Stimulated activated naive CD8-positive, alpha-beta T cell treated with anti-CD3 and anti-CD28 coated beads, Interleukin-15, Interleukin-2, amounts not matched to agents 100 ng/mL and 50 ng/mL, for 24 hours (primary cell): ENCODE measurements at regions not wholly inside any gene's neighbourhood (a gene's known extent, or its start where the extent isn't known, plus 50 kb on each side); places are given as distances from the start of the nearest gene placed in this dataset.
A peak's percentile ranks its signal among the peaks of the same experiment; 100 is the strongest.
"Not testable (repeated sequence)": the region's sequence is repeated elsewhere in the genome, so short reads cannot be mapped to it uniquely, and the experiment has no call there.

ENCODE experiments used
- H3K27ac Mint-ChIP-seq: one replicate; pipeline ENCODE4 v1.8.0; 2021; ENCODE audit warnings: mild to moderate bottlenecking, mixed read lengths
- H3K27me3 Mint-ChIP-seq: one replicate; pipeline ENCODE4 v1.8.0; 2021; ENCODE audit warnings: mixed read lengths
- H3K36me3 Mint-ChIP-seq: one replicate; pipeline ENCODE4 v1.8.0; 2021; ENCODE audit warnings: low read depth, mixed read lengths
- H3K4me1 Mint-ChIP-seq: one replicate; pipeline ENCODE4 v1.8.0; 2021; ENCODE audit warnings: low read depth, mixed read lengths
- H3K4me3 Mint-ChIP-seq: one replicate; pipeline ENCODE4 v1.8.0; 2021; ENCODE audit warnings: mild to moderate bottlenecking, mixed read lengths
- H3K9me3 Mint-ChIP-seq: one replicate; pipeline ENCODE4 v1.8.0; 2021; ENCODE audit warnings: mixed read lengths

DNA sequence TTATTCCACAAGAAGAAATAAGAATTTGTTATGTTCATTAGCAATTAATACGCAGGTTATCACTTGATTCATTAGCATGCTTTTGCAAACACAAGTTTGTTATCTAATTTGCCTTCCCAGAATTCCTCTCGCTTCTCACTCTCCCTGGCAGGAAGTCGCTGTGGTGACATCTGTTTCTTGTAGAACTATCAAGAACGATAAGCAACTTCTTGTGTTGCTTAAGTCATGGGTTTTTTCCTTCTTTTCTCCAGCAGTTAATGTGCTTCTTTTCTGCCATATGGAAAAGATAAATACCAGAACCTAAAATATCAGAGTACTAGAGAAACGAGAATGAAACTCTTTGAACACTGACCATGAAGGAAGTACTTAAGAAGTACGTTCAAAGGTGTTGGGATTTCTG is 99.8 kb upstream of the CHMP2B start:
- H3K4me3 Mint-ChIP-seq, result no peak overlapping the region
- H3K36me3 Mint-ChIP-seq, result no peaks in the 10 kb centered on the region
- no peaks in the 10 kb centered on the region for H3K27me3 Mint-ChIP-seq
- H3K27ac Mint-ChIP-seq, result no peak overlapping the region
- H3K4me1 Mint-ChIP-seq, result no peaks in the 10 kb centered on the region
- H3K9me3 Mint-ChIP-seq, result no peaks in the 10 kb centered on the region

DNA sequence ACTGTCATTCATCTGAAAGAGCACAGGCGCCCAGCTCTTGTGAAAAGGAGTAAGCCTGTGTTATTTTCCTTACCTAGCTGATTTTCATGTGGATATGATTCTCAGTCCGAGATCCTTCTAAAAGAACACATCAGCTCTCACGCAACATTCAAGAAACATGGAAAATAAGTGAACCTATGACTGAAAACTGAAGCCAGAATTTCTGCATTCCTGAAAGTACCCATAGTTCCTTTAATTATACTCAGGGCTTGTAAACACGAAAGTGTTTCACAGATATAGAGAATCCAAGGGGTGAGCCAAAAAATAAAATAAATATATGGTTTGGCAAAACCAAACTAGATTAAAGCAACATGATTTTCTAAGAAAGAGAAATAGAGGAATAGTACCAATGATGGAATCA is 100.8 kb upstream of the CHMP2B start:
- no peaks in the 10 kb centered on the region for H3K36me3 Mint-ChIP-seq
- H3K9me3 Mint-ChIP-seq, result no peaks in the 10 kb centered on the region
- H3K27me3 Mint-ChIP-seq, result no peaks in the 10 kb centered on the region
- H3K4me3 Mint-ChIP-seq, result no peak overlapping the region
- H3K27ac Mint-ChIP-seq, result no peak overlapping the region
- no peaks in the 10 kb centered on the region for H3K4me1 Mint-ChIP-seq

DNA sequence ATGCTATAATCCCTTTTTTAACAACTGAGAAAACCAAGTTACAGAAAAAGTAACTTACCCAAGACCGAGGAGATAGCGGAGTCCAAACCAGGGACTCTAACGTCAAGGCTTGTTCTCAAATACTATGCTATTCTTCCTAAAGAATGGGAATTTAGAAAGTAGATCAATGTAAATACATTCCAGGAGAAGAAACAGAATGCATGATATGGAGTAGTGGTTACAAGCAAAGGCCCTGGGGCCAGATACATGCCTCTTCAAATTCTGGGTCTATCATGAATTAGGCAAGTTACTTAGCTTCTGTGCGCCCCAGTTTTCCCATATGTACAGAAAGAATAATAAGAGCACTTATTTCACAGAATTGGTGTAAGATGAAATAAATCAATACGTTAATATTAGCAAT is 102.0 kb upstream of the CHMP2B start:
- no peaks in the 10 kb centered on the region for H3K36me3 Mint-ChIP-seq
- no peaks in the 10 kb centered on the region for H3K4me1 Mint-ChIP-seq
- no peak overlapping the region for H3K27ac Mint-ChIP-seq
- H3K27me3 Mint-ChIP-seq, result no peaks in the 10 kb centered on the region
- H3K4me3 Mint-ChIP-seq, result no peak overlapping the region
- H3K9me3 Mint-ChIP-seq, result no peaks in the 10 kb centered on the region

DNA sequence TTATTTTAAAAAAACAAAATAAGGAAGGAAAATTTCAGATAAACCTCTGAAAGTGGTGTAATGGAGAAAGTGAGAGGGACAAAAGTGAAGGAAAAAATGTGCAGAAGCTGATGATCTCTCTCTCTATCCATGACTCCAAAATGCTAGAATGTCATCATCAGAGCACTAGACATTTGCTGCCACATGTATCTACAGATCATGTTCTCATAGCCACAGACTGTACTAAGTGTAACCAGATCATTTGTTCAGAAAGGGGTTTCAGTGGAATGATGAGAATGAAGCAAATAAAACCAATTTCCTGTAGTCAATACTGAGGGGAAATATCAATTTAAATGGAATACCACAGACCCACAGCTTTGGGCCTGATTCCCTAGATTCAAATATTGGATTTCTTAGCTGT is 104.3 kb upstream of the CHMP2B start:
- Mint-ChIP-seq H3K27me3 (no peaks in the 10 kb centered on the region), H3K27ac (no peak overlapping the region), H3K4me1 (no peaks in the 10 kb centered on the region), H3K4me3 (no peak overlapping the region), H3K9me3 (no peaks in the 10 kb centered on the region), H3K36me3 (no peaks in the 10 kb centered on the region)

DNA sequence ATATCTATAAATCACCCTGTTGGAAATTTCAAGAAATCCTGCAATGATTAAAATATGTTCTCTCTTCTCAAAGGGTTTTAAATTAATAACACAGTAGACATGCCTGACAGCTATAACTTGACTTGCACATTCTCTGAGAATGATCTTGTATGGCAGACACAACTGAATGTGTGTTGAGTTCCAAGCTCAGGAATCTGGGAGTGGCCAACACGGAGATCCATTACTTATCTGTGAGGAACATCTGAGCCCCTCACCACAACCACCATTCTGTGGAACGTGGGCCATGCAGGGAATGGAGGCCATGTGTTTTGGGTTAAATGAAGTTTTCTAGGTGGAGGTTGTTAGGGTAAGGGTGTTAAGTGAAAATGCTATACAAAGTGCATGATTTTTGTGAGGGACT is 105.3 kb upstream of the CHMP2B start:
- Mint-ChIP-seq H3K4me3 (no peak overlapping the region), H3K27me3 (no peaks in the 10 kb centered on the region), H3K9me3 (no peaks in the 10 kb centered on the region), H3K4me1 (no peaks in the 10 kb centered on the region), H3K36me3 (no peaks in the 10 kb centered on the region), H3K27ac (no peak overlapping the region)

DNA sequence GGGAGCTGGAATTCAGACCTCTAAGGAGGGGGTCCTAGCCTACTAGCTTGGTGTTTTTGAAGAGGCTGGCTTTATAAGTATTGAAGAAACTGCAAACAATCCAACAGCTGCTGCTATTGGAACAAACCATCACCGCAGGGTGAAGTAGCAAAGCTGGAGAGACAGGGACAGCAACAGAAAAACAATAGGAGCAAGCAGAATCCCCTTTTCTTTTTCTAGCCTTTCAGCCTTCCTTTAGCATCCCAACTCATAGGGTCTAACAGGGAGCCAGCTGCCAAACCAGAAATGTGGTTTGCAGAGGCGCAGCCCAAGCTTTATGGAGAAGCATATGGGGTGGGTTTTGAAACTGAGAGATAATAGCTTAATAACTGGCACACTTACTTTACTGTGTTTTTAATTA is 106.2 kb upstream of the CHMP2B start:
- no peaks in the 10 kb centered on the region for H3K27me3 Mint-ChIP-seq
- H3K4me3 Mint-ChIP-seq, result no peak overlapping the region
- no peaks in the 10 kb centered on the region for H3K36me3 Mint-ChIP-seq
- no peak overlapping the region for H3K27ac Mint-ChIP-seq
- H3K9me3 Mint-ChIP-seq, result no peaks in the 10 kb centered on the region
- H3K4me1 Mint-ChIP-seq, result no peaks in the 10 kb centered on the region

DNA sequence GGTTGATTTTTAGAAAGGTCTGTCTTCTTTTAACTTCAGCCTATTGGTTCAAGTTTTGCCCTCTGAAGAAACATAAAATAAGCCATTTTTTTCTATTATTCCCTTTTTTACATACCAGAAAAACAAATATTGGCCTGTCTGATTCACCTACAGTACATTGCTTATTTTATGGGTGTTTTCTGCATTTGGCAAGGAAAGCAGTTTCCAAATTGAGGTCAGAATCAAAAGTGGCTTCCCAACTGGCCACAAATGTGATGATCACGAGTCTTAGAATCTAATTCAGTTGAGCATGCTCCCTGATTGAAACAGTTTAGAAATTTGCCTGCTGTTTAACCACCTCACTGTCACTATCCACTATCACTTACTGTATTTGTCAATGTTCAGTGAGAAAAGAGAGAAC is 106.9 kb upstream of the CHMP2B start:
- H3K9me3 Mint-ChIP-seq, result no peaks in the 10 kb centered on the region
- no peaks in the 10 kb centered on the region for H3K36me3 Mint-ChIP-seq
- no peak overlapping the region for H3K27ac Mint-ChIP-seq
- H3K27me3 Mint-ChIP-seq, result no peaks in the 10 kb centered on the region
- H3K4me1 Mint-ChIP-seq, result no peaks in the 10 kb centered on the region
- H3K4me3 Mint-ChIP-seq, result no peak overlapping the region

DNA sequence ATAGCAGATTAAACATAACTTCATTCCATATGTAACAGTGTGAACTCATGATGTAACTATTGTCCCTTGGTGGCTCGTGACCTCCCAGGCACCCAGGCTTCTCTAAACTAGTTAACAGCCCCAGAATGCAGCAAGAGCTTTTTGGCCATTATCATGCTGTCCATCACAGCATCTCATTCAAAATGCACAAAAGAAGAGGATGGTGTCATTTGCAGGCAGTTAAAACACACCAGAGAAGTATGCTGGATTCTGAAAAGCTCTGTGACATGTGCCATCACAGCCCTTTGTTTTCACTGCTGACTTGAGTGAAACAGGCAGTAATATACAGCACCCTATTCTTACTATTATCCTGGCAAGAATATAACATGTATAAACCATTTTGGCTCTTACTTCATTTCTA is 117.6 kb upstream of the CHMP2B start:
- Mint-ChIP-seq H3K36me3 (no peaks in the 10 kb centered on the region), H3K4me1 (no peaks in the 10 kb centered on the region), H3K9me3 (peaks cover 10% of the 10 kb centered on the region), H3K4me3 (no peak overlapping the region), H3K27me3 (no peaks in the 10 kb centered on the region), H3K27ac (no peak overlapping the region)

DNA sequence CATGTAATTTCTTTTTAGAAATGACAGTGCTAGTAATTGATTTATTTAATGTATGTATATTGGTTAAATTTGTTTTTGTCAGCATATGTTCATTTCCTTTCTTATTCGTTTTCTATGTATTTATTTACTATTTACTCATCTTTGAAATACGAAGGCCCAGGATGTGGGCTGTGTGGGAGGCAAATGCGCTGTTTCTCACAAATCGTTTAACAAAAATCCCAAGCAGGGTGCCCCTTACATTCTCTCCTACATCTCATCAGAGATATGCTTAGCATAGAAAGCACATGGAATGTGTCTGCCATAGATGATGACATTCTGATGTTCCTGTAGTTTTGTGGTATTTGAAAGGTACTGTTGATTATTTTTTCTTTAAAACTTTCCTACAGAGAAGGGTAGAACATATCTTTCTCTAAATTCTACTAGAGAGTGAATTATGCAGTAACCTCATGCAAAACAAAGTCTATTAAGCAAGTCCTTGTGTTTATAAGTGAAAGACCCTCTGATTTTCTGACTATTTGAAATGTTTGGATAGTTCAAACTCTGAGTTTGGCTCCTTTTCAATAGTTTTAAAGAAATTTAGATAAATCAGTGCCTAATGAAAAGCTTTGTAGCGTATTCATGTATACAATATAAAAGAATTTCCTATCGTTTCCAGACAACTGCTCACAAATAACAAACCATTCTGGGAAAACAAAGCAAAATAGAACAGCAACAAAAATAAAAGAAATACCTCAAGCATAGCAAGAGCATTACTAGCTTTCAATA is 111.1 kb upstream of the VGLL3 start:
- H3K4me3 Mint-ChIP-seq, result no peak overlapping the region
- no peaks in the 10 kb centered on the region for H3K27me3 Mint-ChIP-seq
- H3K27ac Mint-ChIP-seq, result no peak overlapping the region
- H3K4me1 Mint-ChIP-seq, result no peaks in the 10 kb centered on the region
- H3K36me3 Mint-ChIP-seq, result no peaks in the 10 kb centered on the region
- H3K9me3 Mint-ChIP-seq, result peaks cover 13% of the 10 kb centered on the region

DNA sequence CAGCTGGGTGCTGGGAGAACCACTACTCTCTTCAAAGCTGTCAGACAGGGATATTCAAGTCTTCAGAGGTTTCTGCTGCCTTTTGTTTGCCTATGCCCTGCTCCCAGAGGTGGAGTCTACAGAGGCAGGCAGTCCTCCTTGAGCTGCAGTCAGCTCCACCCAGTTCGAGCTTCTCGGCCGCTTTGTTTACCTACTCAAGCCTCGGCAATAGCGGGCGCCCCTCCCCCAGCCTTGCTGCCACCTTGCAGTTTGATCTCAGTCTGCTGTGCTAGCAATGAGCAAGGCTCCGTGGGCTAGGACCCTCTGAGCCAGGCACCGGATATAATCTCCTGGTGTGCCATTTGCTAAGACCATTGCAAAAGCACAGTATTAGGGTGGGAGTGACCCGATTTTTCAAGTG is 106.8 kb upstream of the VGLL3 start:
- not testable (repeated sequence) for H3K9me3 Mint-ChIP-seq, H3K27me3 Mint-ChIP-seq, H3K27ac Mint-ChIP-seq, H3K4me3 Mint-ChIP-seq, H3K4me1 Mint-ChIP-seq, H3K36me3 Mint-ChIP-seq

DNA sequence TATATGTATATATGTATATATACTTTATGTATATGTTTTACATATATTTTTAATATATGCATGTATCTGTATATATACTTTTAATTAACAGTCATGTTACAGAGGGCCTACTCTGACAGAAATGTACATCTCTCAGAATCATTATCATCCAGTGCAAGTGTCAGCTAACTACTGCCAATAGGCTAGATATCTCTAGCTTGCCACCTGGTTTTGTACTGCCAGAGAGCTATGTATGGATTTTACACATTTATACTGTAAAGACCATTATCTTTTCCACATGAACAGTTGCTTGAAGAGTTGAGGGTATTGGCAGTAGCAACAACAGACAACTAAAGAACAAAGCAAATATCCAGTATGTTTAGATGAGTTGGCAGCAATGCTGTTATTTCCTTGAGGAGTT is 99.7 kb upstream of the VGLL3 start:
- Mint-ChIP-seq H3K9me3 (no peaks in the 10 kb centered on the region), H3K27me3 (peaks cover 20% of the 10 kb centered on the region)

DNA sequence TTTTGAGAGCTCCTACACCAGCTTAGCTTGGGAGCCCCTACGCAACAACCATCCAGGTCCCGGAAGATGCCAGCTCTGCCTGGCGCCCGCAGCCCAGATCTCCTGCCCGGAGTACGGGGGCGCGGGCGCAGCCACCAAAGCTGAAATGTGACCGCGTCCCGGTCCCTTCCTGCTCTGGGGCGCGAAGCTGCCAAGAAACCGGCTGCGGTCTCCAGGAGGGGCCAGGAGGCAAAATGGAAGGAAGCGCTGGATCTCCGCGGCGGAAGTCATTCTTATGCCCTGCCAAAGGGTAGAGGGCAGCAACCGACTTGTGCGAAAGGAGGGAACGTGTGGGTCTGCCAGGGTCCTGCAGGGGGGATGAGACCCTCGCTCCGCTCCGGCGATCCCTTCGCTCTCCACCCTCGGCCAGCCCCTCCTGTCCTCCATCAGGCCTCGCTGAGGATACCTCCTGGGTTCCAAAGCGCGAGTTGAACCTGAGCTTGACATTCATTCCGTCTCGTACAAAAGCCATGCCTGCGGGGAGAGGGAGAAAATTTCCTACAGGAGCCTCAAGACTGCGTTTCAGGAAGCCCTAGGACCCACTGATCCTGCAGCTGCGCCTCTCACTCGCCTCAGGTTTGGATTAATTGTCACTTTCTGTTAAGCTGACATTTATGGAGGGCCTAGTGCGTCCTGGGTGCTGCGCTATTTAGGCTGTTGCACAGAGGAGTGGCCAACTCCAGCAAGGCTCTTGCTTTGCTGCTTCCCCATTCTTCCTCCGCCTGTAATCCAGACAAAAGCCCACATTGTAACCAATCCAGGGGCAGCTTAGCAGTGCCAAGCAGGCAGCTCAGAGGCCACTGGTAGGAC is 98.3 kb upstream of the VGLL3 start:
- H3K27ac Mint-ChIP-seq, result no peak overlapping the region
- H3K9me3 Mint-ChIP-seq, result no peaks in the 10 kb centered on the region
- peaks cover 6% of the 10 kb centered on the region for H3K4me1 Mint-ChIP-seq
- no peaks in the 10 kb centered on the region for H3K36me3 Mint-ChIP-seq
- peak overlapping the region; percentile 70 for H3K4me3 Mint-ChIP-seq
- peaks cover 20% of the 10 kb centered on the region for H3K27me3 Mint-ChIP-seq

More for the DNA sequence above, 99.7 kb upstream of the VGLL3 start:
- Mint-ChIP-seq H3K4me1 (peaks cover 6% of the 10 kb centered on the region), H3K36me3 (no peaks in the 10 kb centered on the region), H3K4me3 (no peak overlapping the region), H3K27ac (no peak overlapping the region)

DNA sequence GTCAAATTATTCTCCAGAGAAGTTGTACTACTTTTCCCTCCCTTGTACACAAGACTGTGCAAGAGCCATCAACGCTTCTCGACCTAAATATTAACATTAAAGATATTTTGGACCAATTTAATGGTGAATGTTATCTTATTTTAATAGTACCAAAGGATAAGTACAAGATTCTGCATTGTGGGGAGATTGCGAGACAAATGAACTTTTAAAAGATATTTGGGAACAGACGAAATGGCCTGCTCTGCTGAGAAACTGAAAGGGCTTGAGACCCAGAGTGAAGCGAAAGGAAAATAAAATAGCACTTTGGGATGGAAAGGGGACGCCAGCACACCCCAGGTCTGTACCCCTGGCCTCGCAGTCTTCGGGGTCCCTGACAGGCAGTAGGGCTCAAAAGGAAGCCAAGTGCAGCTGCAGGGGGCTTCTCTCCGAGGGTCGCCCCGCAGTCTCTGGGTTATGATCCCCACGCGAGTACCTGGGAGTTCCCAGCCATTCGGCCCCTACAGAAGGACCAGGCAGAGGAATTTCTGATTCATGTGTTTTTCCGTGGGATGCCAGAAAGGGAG is 97.6 kb upstream of the VGLL3 start:
- H3K36me3 Mint-ChIP-seq, result no peaks in the 10 kb centered on the region
- H3K9me3 Mint-ChIP-seq, result no peaks in the 10 kb centered on the region
- peaks cover 6% of the 10 kb centered on the region for H3K4me1 Mint-ChIP-seq
- no peak overlapping the region for H3K27ac Mint-ChIP-seq
- peaks cover 20% of the 10 kb centered on the region for H3K27me3 Mint-ChIP-seq
- peak overlapping the region; percentile 70 for H3K4me3 Mint-ChIP-seq

DNA sequence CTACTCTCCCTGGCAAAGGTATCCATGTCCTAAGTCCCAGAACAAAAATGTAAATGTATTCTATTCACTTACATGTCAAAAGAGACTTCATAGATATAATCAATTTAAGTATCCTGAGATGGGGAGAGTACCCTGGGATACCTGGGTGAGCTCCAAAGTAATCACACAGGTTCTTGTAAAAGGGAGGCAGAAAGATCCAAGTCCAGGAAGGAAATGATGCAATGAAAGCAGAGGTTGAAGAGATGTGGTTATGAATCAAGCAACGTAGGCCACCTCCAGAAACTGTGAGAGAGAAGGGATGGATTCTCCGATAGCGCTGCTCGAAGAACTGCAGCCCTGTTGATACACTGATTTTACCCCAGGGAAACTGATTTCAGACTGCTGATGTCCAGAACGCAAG is 93.9 kb upstream of the VGLL3 start:
- H3K4me1 Mint-ChIP-seq, result peaks cover 6% of the 10 kb centered on the region
- H3K4me3 Mint-ChIP-seq, result no peak overlapping the region
- H3K9me3 Mint-ChIP-seq, result no peaks in the 10 kb centered on the region
- H3K27me3 Mint-ChIP-seq, result peaks cover 14% of the 10 kb centered on the region
- no peak overlapping the region for H3K27ac Mint-ChIP-seq
- H3K36me3 Mint-ChIP-seq, result no peaks in the 10 kb centered on the region

DNA sequence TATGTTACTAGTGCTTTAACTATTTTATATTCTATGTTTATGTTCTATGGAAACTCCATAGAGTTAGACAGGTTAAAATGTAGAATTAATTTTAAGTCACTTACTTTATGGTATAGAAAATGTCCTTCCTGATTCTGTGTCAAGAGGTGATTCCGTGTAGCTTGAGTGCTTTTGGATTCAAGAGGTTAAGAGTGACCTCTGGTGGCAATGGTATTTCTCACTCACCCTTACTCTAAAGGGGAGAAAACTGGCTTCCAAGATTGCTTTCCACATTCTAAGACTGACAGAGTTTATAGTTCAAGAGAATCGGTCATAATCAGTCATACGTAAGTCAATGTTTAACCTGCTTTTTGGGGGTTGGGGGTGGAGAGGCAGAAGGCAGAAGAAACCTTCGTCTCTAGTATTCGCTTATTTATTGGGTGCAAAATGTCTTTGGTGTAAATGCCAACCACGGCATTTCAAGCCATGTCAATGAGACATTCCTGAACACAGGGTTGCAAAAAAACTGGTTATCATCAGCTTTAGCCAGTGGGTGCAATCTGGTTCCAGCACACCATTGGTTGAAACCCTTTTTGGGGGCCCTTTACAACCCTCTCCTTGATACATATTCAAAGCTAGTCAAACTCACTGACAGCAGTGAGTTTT is 92.0 kb upstream of the VGLL3 start:
- H3K4me1 Mint-ChIP-seq, result no peaks in the 10 kb centered on the region
- H3K27ac Mint-ChIP-seq, result no peak overlapping the region
- H3K36me3 Mint-ChIP-seq, result no peaks in the 10 kb centered on the region
- H3K9me3 Mint-ChIP-seq, result no peaks in the 10 kb centered on the region
- H3K27me3 Mint-ChIP-seq, result peaks cover 5% of the 10 kb centered on the region
- H3K4me3 Mint-ChIP-seq, result no peak overlapping the region
